DMS153 (cell line): ENCODE measurements at regions not wholly inside any gene's neighbourhood (a gene's known extent, or its start where the extent isn't known, plus 50 kb on each side); places are given as distances from the start of the nearest gene placed in this dataset.
"Not testable (repeated sequence)": the region's sequence is repeated elsewhere in the genome, so short reads cannot be mapped to it uniquely, and the experiment has no call there.

Experiments
- DNase-seq: peaks from one replicate; lab custom pipeline; 2025; lab: John Stamatoyannopoulos, UW

GRCh38 chr22:49394116-49394785 is 433.4 kb downstream of the BRD1 start:
- DNase-seq, result no peak

GRCh38 chr22:49393526-49393925 is 434.1 kb downstream of the BRD1 start:
- DNase-seq, result no peak

- no peak for DNase-seq
Observed at GRCh38 chr22:49392841-49393510, 434.7 kb downstream of the BRD1 start.

- no peak for DNase-seq
Observed at GRCh38 chr22:49392247-49392646, 435.4 kb downstream of the BRD1 start.

- DNase-seq, result no peak
Observed at GRCh38 chr22:49391436-49391835, 436.2 kb downstream of the BRD1 start.

GRCh38 chr22:49390954-49391353 is 436.7 kb downstream of the BRD1 start:
- DNase-seq, result no peak

- DNase-seq, result not testable (repeated sequence)
Observed at GRCh38 chr22:49383909-49384308, 443.8 kb downstream of the BRD1 start.

GRCh38 chr22:49382451-49382735 is 445.3 kb downstream of the BRD1 start:
- DNase-seq, result no peak

GRCh38 chr22:49381595-49382450 is 445.9 kb downstream of the BRD1 start:
- DNase-seq, result no peak

- DNase-seq, result no peak
Observed at GRCh38 chr22:49380828-49381114, 446.9 kb downstream of the BRD1 start.

- DNase-seq, result no peak
Observed at GRCh38 chr22:49380095-49380827, 447.4 kb downstream of the BRD1 start.

GRCh38 chr22:49377306-49377705 is 450.4 kb downstream of the BRD1 start:
- no peak for DNase-seq

GRCh38 chr22:49373801-49374226 is 453.9 kb downstream of the BRD1 start:
- no peak for DNase-seq

- no peak for DNase-seq
Observed at GRCh38 chr22:49373289-49373666, 454.4 kb downstream of the BRD1 start.

- no peak for DNase-seq
Observed at GRCh38 chr22:49372530-49373288, 455.0 kb downstream of the BRD1 start.

- no peak for DNase-seq
Observed at GRCh38 chr22:49372111-49372529, 455.6 kb downstream of the BRD1 start.

- DNase-seq, result no peak
Observed at GRCh38 chr22:49371325-49372110, 456.2 kb downstream of the BRD1 start.

GRCh38 chr22:49370627-49371301 is 456.9 kb downstream of the BRD1 start:
- DNase-seq, result no peak

GRCh38 chr22:49369726-49370626 is 457.7 kb downstream of the BRD1 start:
- no peak for DNase-seq
